ENCODE measurements at regions not wholly inside any gene's neighbourhood (a gene's known extent, or its start where the extent isn't known, plus 50 kb on each side); places are given as distances from the start of the nearest gene placed in this dataset.

DNA sequence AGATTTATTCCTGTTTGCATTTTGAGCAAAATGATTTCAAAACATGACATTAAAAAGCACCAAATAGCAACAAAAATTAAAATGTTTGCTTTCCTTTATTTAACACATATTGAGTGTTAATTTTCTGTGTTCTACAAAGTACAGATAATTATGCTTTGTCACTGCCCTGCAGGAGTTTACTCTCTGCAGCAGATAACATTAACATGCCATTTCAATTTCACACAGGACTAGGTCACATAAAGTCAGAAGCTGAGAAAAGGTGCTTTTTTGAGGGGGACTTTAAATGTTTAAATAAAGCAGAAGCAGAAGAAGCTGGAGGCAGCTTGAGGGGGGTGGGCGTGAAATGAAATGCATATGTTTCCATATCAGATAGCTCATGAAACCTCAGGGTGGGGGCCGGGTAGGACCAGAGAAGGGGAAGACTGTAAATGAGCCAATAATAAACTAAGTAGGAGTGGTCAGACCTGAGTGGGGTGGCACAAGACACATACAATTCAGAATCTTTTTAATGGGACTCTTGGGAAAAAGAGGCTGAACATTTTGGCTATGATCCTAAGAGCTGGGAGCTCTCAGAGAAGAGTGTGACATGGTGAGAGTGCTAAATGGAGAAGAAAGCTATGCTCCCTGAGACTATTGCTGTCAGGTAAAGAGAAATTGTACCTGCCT is 387.5 kb downstream of the FAM170A start:
- no peak for DNase-seq

DNA sequence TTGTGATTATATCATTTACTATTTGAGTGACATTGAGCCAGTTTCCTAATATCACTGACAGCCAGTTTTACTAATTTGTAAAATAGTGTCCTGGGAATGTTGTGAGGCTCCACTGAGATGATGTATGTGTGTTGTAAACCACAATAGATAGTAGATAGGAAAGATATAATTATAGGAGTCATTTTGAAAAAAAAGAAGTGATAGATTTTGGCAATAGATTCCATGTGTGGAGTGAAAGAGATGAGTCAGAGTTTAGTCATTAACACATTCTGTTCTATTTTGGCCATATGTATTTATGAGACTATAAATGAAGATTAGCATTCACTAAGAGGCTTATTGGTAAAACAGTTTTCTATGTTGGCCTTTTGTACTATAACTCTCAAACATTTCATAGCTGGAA is 388.2 kb downstream of the FAM170A start:
- DNase-seq = no peak

GRCh38 chr5:120035181-120035580 is 405.8 kb downstream of the FAM170A start:
- no peak for DNase-seq

- no peak for DNase-seq
Observed at GRCh38 chr5:120035815-120036577, 406.6 kb downstream of the FAM170A start.

DNA sequence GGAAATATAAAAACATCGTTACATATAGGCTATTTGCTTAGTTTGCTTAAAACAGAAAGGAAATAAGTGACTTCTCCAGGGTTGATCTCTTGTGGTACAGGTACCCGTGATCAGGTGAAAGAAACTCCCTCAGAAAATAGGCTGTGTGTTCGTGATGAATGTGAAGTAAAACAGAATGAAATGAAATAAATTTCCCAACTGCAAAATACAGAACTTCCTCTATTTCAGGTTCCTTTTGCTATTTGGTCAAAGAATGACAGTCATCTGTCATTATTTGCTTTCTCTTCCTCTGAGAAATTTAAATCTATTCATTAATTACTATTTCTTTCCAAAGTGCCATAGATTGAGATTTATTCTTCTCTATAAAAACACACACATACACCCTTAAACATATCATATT is 408.1 kb downstream of the FAM170A start:
- DNase-seq = no peak

DNA sequence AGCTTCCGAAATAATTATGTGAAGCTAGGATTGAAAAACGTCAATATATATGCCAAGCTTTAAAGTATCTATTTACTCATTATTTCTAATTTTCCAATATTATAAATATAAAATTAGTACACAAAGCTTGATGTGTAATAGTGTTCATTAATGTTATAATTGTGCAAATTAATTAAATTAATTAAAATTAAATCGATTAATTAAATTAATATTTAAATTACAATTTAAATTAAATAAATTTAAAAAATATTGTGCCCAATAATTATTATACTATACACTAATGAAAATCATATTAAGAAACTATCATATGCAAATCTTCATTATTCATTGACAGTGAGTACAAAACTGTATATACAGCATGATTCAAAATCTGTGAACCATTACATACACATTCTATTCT is 409.8 kb downstream of the FAM170A start:
- DNase-seq = no peak

- no peak for DNase-seq
Observed at GRCh38 chr5:120043431-120043830, 414.1 kb downstream of the FAM170A start.

- DNase-seq = no peak
Observed at GRCh38 chr5:120052916-120053828, 410.9 kb upstream of the PRR16 start.

GRCh38 chr5:120053841-120054240 is 410.3 kb upstream of the PRR16 start:
- DNase-seq = no peak

GRCh38 chr5:120055858-120056257 is 408.2 kb upstream of the PRR16 start:
- no peak for DNase-seq

- no peak for DNase-seq
Observed at GRCh38 chr5:120062515-120062917, 401.6 kb upstream of the PRR16 start.

- no peak for DNase-seq
Observed at GRCh38 chr5:120072068-120072761, 391.9 kb upstream of the PRR16 start.

DNA sequence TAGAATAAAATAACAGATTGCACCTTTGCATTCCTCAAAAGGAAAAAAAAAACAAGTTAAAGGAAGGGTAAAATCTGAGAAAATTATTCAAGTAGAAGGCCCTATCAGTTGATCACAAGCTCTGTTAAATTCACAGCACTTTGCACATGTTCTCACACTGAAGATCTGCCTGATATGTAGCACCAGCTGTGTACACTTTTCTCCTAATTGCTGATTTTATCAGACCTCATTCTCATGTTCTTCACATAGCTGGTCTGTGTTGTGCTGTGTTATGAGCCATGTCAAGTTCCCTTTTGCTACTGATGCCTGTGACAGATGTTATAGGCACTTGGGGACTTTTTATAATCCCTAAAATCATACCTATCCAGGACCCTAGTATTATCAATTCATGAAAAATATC is 390.4 kb upstream of the PRR16 start:
- DNase-seq = no peak

DNA sequence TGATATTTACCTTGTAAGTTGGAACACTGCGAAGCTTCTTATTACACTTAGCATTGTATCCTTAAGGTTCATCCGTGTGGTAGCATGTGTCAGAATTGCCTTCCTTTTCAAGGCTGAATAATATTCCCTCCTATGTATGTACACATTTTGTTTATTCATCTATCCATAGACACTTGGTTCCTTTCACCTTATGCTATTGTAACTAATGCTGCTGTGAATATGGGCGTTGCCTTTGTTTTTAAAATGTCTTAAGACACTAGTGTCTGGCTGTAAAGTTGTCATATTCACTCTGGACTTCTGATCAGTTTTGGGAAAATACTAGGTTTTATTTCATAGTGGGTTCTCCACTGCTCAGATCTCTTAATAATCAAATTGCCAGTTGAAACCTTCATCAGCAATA is 383.3 kb upstream of the PRR16 start:
- no peak for DNase-seq

DNA sequence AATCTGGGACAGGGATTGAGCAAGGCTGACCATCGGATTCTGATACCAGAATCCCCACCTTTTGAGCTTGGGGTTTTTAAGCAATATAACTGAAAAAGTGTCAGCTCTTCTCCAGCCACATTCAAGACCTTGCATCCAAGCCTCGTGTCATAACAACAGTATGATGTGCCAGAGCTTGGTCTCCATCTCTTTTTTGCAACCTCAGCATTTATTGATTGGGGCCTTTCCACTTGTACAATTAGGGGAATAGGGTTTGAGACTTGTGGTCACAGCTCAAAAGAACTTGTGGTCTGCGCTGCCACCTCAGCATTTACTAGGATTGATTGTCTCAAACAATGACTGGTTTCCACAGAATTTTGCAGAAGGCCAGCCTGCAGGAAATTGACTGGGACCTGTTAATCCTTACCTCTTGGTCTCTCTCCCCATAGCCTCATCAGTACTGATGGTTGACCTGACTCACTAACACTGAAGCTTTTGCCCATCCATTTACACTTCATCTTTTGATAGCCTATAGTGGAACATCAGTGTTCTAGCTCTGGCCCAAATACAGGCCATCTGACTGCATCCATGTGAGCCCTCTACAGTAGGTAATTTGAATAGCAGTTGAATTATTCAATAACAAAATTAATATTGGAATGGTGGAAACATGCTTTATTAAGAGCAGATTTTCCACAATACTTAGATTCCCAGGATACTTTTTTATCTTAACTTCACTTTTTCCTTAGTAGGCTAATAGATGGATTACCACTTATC is 381.6 kb upstream of the PRR16 start:
- no peak for DNase-seq

DNA sequence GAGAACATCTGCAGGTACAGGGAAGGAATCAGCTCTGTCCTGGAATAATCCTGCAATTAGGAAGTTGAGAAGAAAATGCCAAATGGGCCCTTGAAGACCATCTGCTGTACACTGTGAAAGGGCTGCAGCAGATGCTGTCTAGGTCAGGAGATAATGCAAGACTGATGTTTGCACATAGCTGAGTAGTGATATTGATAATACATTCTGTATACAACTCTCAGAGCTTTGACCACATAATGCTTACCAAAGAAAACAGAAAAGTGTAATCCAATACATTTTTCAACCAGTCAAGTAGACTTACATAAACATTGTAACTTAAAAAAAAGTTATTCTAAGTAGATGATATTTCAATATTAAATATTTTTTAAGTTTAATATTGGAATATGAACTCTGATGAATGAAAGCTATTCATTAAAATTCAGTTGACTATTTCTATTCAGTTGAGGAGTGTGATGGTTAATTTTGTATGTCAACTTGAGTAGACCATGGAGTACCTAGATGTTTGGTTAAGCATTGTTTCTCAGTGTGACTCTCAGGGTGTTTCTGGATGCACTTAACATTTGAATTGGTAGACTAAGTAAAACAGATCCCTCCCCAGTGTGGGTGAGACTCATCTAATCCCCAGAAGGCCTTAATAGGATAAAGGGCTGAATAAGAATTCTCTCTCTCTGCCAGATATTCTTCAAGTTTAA is 380.1 kb upstream of the PRR16 start:
- DNase-seq = no peak

DNA sequence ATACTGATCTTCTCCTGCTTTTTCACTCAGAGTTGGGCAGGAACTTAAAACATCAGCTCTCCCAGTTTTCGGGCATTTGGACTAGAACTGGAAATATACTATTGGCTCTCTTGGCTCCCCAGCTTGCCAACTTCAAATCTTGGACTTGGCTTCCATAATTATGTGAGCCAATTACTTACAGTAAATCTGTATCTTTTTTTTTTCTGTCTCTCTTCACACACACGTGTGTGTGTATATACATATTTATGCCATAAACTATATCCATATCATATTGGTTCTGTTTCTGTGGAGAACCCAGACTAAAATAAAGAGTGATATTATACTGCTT is 379.6 kb upstream of the PRR16 start:
- DNase-seq = no peak

DNA sequence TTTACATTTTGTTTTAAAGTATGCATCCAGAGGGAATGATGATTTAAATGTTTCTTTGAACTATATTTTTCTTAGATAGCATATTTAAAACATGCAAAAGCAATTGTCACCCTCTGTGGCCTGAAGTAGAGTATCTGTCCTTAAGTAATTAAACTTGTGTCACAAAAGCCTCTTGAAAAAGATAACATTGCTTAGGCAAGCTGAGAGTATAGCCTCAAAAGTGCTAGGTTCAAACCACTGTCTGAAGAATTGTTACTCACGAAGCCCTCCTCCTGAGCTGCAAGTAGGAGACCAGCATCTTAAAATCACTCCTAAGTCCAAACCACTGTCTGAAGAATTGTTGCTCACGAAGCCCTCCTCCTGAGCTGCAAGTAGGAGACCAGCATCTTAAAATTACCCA is 378.0 kb upstream of the PRR16 start:
- no peak for DNase-seq

GRCh38 chr5:120088412-120088811 is 375.7 kb upstream of the PRR16 start:
- no peak for DNase-seq

- DNase-seq = peak; percentile 19
Observed at GRCh38 chr5:120088836-120089235, 375.3 kb upstream of the PRR16 start.

GRCh38 chr5:120091376-120091948 is 372.6 kb upstream of the PRR16 start:
- no peak for DNase-seq

All from GF-D8 (cell line).